Keratinocyte (primary cell): ENCODE measurements at regions not wholly inside any gene's neighbourhood (a gene's known extent, or its start where the extent isn't known, plus 50 kb on each side); places are given as distances from the start of the nearest gene placed in this dataset.

ENCODE experiments used
- DNase-seq: peaks from one replicate; pipeline ENCODE4 v3.0.0-alpha.2; 2011; ENCODE audit warnings: low read depth, missing footprints, low spot score
- FAIRE-seq: peaks from 2 replicates; lab custom pipeline; 2011; peaks lifted over from hg19 to GRCh38; lab: Jason Lieb, UNC
- H2AFZ ChIP-seq: 2 replicates; pipeline ENCODE4 v1.6.0; 2012; ENCODE audit warnings: low read length, control low read depth, inconsistent platforms; ENCODE audit not compliant: control insufficient read depth
- H3K27ac ChIP-seq: 2 replicates; pipeline ENCODE4 v1.5.1; 2011; ENCODE audit warnings: low read length; ENCODE audit not compliant: control insufficient read depth, insufficient read depth
- H3K27me3 ChIP-seq: 3 replicates; pipeline ENCODE4 v1.6.0; 2011; ENCODE audit warnings: low read length; ENCODE audit not compliant: control insufficient read depth, insufficient read depth; ENCODE audit errors: extremely low read depth
- H3K36me3 ChIP-seq, 2 experiments: 2 replicates in 1 of 2; 3 replicates in 1 of 2; pipeline ENCODE4 v1.5.1; 2011; ENCODE audit warnings: low read length in 2 of 2, mild to moderate bottlenecking in 1 of 2; ENCODE audit not compliant: control insufficient read depth in 2 of 2, insufficient read depth in 2 of 2; ENCODE audit errors: extremely low read depth in 1 of 2
- H3K4me1 ChIP-seq: 3 replicates; pipeline ENCODE4 v1.5.1; 2011; ENCODE audit warnings: low read length; ENCODE audit not compliant: control insufficient read depth, insufficient read depth; ENCODE audit errors: extremely low read depth
- H3K4me2 ChIP-seq: 3 replicates; pipeline ENCODE4 v1.6.0; 2011; ENCODE audit warnings: low read depth, low read length; ENCODE audit not compliant: control insufficient read depth, insufficient read depth; ENCODE audit errors: extremely low read depth
- H3K4me3 ChIP-seq, 3 experiments: fragments of 200-600 bp in 1 of 3; sonication (generic) in 1 of 3; 2 replicates in 2 of 3; 3 replicates in 1 of 3; pipeline ENCODE4 v1.5.1; 2011 to 2016; ENCODE audit warnings: low read length in 3 of 3, mild to moderate bottlenecking in 3 of 3, control low read depth in 2 of 3, inconsistent platforms in 1 of 3, low read depth in 1 of 3, mixed read lengths in 1 of 3, mixed run types in 1 of 3, moderate library complexity in 1 of 3; ENCODE audit not compliant: control insufficient read depth in 2 of 3, insufficient read depth in 2 of 3; ENCODE audit errors: extremely low read depth in 1 of 3
- H3K79me2 ChIP-seq: 2 replicates; pipeline ENCODE4 v1.6.0; 2012; ENCODE audit warnings: low read length; ENCODE audit not compliant: control insufficient read depth, insufficient read depth
- H3K9ac ChIP-seq: 3 replicates; pipeline ENCODE4 v1.6.0; 2011; ENCODE audit warnings: low read length; ENCODE audit not compliant: control insufficient read depth, insufficient read depth; ENCODE audit errors: extremely low read depth
- H3K9me1 ChIP-seq: 3 replicates; pipeline ENCODE4 v1.6.0; 2011; ENCODE audit warnings: low read length; ENCODE audit not compliant: control insufficient read depth, insufficient read depth; ENCODE audit errors: extremely low read depth
- H3K9me3 ChIP-seq: 2 replicates; pipeline ENCODE4 v1.5.1; 2012; ENCODE audit warnings: low read depth, low read length; ENCODE audit not compliant: control insufficient read depth
- H4K20me1 ChIP-seq: 3 replicates; pipeline ENCODE4 v1.6.0; 2011; ENCODE audit warnings: low read length; ENCODE audit not compliant: control insufficient read depth, insufficient read depth; ENCODE audit errors: extremely low read depth
- CTCF ChIP-seq, 3 experiments: IDR thresholded peaks in 1 of 3; conservative IDR thresholded peaks in 1 of 3; optimal IDR thresholded peaks in 1 of 3; 2 replicates in 2 of 3; 3 replicates in 1 of 3; pipeline versions ENCODE3 to v1.5.1; 2011; ENCODE audit warnings: low read length in 3 of 3, mild to moderate bottlenecking in 3 of 3, moderate library complexity in 2 of 3, control low read depth in 1 of 3, inconsistent platforms in 1 of 3; ENCODE audit not compliant: insufficient read depth in 2 of 3; ENCODE audit errors: extremely low read depth in 1 of 3
- EZH2 ChIP-seq: IDR thresholded peaks from one replicate; pipeline ENCODE4 v1.6.1; 2012; ENCODE audit warnings: inconsistent platforms, mild to moderate bottlenecking, low read length, moderate library complexity
- dilution Hi-C: fragments of 300-500 bp; cut with MboI; formaldehyde crosslinking; loops from one replicate; pipeline ENCODE4 v1.7.0; 2020; ENCODE audit warnings: low sequenced_read_pairs; ENCODE audit not compliant: extremely low pct_ligation_motif_present

GRCh38 chr7:106736508-106737201, 75.7 kb upstream of the CCDC71L start:
- H3K9ac ChIP-seq: peak overlapping the region; percentile 26
- H3K36me3 ChIP-seq: no peaks in the 10 kb centered on the region
- H3K9me1 ChIP-seq: no peaks in the 10 kb centered on the region
- peak overlapping the region in 1 of 3 experiments; percentile 58 for H3K4me3 ChIP-seq
- peak overlapping the region; percentile 91 for H2AFZ ChIP-seq
- peak overlapping the region; percentile 53 for H3K27ac ChIP-seq
- no peaks in the 10 kb centered on the region for H3K9me3 ChIP-seq
- H3K4me1 ChIP-seq: peaks cover 9% of the 10 kb centered on the region
- H3K27me3 ChIP-seq: no peaks in the 10 kb centered on the region
- DNase-seq (peak; percentile 19), FAIRE-seq (peak; percentile 96)
- TF ChIP-seq CTCF (optimal IDR thresholded peaks at IDR 0.05 in 1 of 3, IDR thresholded peaks at IDR 0.05 in 1 of 3, conservative IDR thresholded peaks at IDR 0.05 in 1 of 3; ENCODE audit: extremely low read depth in 1 of 3, insufficient read depth in 2 of 3, low read length in 3 of 3) (peak; percentile 70 to 81 (median 77)), EZH2 (no peak)
- dilution Hi-C loops: no loop called here
- peak overlapping the region; percentile 82 for H3K4me2 ChIP-seq
- H4K20me1 ChIP-seq: no peaks in the 10 kb centered on the region
- no peaks in the 10 kb centered on the region for H3K79me2 ChIP-seq

GRCh38 chr7:106737202-106737562, 76.2 kb upstream of the CCDC71L start:
- Histone ChIP-seq H2AFZ (peak overlapping the region; percentile 91), H3K79me2 (no peaks in the 10 kb centered on the region), H3K27ac (no peak overlapping the region), H3K4me3 (peak overlapping the region in 1 of 3 experiments; percentile 58), H3K4me2 (peak overlapping the region; percentile 82), H3K4me1 (peaks cover 9% of the 10 kb centered on the region), H3K27me3 (no peaks in the 10 kb centered on the region), H4K20me1 (no peaks in the 10 kb centered on the region), H3K9ac (peak overlapping the region; percentile 26), H3K36me3 (no peaks in the 10 kb centered on the region), H3K9me1 (no peaks in the 10 kb centered on the region), H3K9me3 (no peaks in the 10 kb centered on the region)
- dilution Hi-C loops: no loop called here
- DNase-seq (no peak), FAIRE-seq (peak; percentile 71)
- TF ChIP-seq CTCF (optimal IDR thresholded peaks at IDR 0.05 in 1 of 3, IDR thresholded peaks at IDR 0.05 in 1 of 3, conservative IDR thresholded peaks at IDR 0.05 in 1 of 3; ENCODE audit: extremely low read depth in 1 of 3, insufficient read depth in 2 of 3, low read length in 3 of 3): peak in 2 of 3 experiments; percentile 11 to 29
- TF ChIP-seq EZH2: no peak
